ENCODE measurements at regions not wholly inside any gene's neighbourhood (a gene's known extent, or its start where the extent isn't known, plus 50 kb on each side); places are given as distances from the start of the nearest gene placed in this dataset.

DNA sequence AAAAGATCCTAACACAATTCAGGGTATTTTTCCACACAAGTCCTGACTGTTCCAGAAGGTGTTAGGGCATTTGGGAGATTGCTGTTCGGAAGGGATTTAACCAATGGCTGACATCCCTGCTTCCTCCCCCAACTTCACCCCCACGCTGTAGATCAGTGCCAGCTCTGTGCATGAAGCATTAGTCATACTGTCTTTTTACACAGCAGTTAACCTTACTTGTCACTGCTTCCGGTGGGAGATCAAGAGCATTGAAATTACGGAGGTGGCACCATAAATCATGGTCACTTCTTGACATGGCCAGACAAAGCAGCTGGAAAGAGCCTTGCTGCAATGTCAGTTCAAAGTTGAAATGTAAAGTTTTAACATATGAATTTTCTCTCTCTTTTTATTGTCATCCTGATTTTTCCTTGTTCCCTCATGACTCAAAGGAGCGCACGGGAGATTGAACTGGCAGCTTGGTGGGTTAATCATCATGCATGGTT lies 70.2 kb downstream of the HRH4 start:
- H3K27ac ChIP-seq, result no peak overlapping the region

GRCh38 chr18:24534271-24534670 lies 73.8 kb downstream of the HRH4 start:
- no peak overlapping the region for H3K27ac ChIP-seq
- TF ChIP-seq CTCF (conservative IDR thresholded peaks at IDR 0.05), result no peak

More for the DNA sequence above, 70.2 kb downstream of the HRH4 start:
- no peak for TF ChIP-seq CTCF (conservative IDR thresholded peaks at IDR 0.05)

DNA sequence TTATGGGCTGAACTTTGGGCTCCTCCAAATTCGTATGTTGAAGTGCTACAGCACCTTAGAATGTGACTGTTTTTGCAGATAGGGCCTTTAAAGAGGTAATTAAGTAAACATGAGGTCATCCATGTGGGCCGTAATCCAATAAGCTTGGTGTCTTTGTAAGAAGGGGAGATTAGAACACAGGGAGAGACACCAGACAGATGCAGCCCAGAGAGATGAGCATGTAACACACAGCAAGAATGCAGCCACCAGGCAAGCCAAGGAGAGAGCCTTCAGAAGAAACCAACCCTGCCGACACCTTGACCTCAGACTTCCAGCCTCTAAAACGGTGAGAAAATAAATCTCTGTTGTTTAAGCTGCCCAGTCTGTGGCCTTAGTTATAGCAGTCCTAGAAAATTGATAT lies 74.3 kb downstream of the HRH4 start:
- no peak overlapping the region for H3K27ac ChIP-seq
- no peak for TF ChIP-seq CTCF (conservative IDR thresholded peaks at IDR 0.05)

- H3K27ac ChIP-seq, result no peak overlapping the region
- no peak for TF ChIP-seq CTCF (conservative IDR thresholded peaks at IDR 0.05)
These were observed 75.3 kb downstream of the HRH4 start for GRCh38 chr18:24535527-24536295.

GRCh38 chr18:24536326-24536725 lies 75.9 kb downstream of the HRH4 start:
- H3K27ac ChIP-seq, result no peak overlapping the region
- TF ChIP-seq CTCF (conservative IDR thresholded peaks at IDR 0.05), result no peak

GRCh38 chr18:24536834-24537233 lies 76.4 kb downstream of the HRH4 start:
- no peak for TF ChIP-seq CTCF (conservative IDR thresholded peaks at IDR 0.05)
- H3K27ac ChIP-seq, result no peak overlapping the region

- H3K27ac ChIP-seq, result peak overlapping the region; percentile 38
- TF ChIP-seq CTCF (conservative IDR thresholded peaks at IDR 0.05), result no peak
These were observed 78.2 kb downstream of the HRH4 start for GRCh38 chr18:24538414-24539264.
